AG20443 (cell line): ENCODE measurements at regions not wholly inside any gene's neighbourhood (a gene's known extent, or its start where the extent isn't known, plus 50 kb on each side); places are given as distances from the start of the nearest gene placed in this dataset.
"Not testable (repeated sequence)": the region's sequence is repeated elsewhere in the genome, so short reads cannot be mapped to it uniquely, and the experiment has no call there.

Experiments
- DNase-seq: peaks from one replicate; pipeline ENCODE4 v3.0.0; 2012; ENCODE audit warnings: low spot score, mixed read lengths

DNA sequence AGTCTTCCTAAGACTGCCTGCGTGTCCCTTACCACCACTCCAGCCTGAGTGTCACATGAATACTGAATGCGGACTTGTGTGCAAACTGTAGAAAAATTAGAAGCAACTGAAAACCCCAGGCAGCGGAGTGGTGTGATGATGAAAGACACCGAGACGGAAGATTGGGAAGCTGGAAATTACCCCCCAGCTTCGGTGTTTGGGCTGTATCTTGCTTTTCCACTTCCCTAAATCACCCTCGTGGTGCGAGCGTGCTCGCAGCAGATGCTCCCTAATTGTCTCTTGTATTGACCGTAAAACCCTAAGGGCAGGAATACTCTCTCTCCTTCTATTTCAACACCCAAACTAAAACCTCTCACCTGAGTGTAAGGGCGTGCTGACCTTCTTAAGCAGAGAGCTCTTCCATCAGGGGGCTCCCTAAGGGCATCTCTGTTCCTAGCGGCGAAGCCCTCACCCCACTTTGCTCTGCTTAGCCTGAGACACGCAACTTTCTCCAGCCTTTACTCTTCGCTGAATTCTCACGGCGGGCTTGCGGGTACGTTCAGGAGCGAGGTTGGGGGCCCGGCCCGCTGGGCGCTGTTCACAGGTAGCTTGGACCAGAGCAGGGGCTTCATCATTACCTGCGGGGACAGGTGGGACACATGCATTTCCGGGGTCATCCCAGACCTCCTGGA, 62.4 kb downstream of the CRYBB2 start:
- DNase-seq = no peak

- peak; percentile 6 for DNase-seq
Measured at GRCh38 chr22:25282346-25282670, 62.9 kb downstream of the CRYBB2 start.

DNA sequence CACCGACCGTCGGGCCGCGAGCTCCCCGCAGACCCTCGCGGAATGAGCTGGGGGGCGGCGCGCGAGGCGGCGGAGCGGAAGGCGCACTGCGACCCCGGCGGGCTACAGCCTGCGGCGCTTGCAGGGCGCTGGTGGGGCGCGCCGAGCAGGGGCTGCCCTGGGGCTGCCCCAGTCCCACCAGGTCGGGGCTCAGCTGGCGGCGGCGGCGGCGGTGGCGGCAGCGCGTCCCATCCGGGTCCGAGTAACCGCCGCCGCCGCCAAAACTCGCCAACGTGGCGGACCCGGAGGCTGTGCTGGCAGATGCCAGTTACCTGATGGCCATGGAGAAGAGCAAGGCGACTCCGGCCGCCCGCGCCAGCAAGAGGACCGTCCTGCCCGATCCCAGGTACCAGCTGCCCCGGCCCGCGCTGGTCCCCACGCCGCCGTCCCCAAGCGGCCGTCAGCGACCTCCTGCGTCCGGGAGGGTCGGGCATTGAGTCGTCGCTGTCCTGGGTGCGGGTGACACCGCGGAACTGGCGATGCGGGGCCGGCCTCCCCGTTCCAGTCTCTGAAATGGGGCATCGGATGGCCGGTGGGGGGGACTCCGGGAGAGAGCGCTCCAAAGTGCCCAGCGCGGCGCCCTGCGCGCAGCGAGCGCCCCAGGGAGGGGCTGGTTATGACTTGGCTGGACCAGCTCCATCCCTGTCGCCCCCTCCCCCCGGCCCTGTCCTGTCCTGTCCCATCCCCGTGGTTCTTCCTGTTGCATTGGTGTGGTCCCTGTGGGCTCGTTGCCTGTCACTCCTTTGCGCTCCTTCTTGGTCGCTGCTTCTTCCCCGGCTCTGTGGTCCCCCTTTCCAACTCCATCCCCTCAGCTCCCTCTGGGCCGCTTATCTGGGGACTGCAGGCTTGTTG, 63.5 kb downstream of the CRYBB2 start:
- DNase-seq = peak; percentile 17

- DNase-seq = not testable (repeated sequence)
Measured at GRCh38 chr22:25288481-25288880, 69.0 kb downstream of the CRYBB2 start.

- DNase-seq = not testable (repeated sequence)
Measured at GRCh38 chr22:25301912-25302311, 82.5 kb downstream of the CRYBB2 start.

DNA sequence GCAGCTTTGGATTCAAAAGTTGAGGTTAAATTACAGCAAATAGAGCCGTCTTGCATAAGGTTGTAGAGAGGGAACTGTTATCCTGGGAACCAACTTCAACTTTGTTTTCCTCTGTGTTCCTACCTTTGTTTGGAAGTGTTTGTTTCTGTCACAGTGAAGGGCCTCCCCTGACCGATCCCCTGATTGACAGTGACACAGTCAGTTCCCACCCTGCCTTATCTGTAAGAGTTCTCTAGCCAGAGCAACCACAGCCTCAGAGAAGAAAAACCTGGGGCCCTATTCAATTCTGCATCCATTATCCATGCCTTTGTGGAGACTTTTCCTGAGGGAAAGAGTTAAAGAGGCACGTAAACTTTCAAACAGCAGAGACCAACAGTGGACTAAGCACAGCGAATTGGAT, 90.1 kb downstream of the CRYBB2 start:
- not testable (repeated sequence) for DNase-seq

GRCh38 chr22:25311924-25312323, 92.5 kb downstream of the CRYBB2 start:
- not testable (repeated sequence) for DNase-seq

GRCh38 chr22:25318081-25318823, 98.8 kb downstream of the CRYBB2 start:
- DNase-seq = no peak

GRCh38 chr22:25327018-25327755, 107.7 kb downstream of the CRYBB2 start:
- no peak for DNase-seq

DNA sequence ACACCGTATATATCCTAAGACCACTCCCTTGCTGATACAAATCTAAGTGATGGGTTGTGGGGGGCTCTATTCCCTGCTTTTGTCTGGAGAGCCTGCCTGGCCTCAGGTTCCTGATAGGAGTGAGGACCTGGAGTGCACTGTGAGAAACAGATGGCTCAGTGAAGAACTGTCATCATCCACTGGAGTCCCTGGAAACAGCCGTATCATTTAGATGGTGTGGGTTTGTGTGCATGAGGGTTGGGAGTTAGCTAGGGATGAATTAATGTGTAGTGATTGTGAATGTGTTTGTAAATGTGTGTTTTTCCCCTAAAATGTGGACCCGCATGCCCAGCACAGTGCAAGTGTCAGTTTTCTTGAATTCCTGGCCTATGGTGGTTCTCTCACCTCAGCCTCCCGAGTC, 111.6 kb downstream of the CRYBB2 start:
- DNase-seq = no peak

DNA sequence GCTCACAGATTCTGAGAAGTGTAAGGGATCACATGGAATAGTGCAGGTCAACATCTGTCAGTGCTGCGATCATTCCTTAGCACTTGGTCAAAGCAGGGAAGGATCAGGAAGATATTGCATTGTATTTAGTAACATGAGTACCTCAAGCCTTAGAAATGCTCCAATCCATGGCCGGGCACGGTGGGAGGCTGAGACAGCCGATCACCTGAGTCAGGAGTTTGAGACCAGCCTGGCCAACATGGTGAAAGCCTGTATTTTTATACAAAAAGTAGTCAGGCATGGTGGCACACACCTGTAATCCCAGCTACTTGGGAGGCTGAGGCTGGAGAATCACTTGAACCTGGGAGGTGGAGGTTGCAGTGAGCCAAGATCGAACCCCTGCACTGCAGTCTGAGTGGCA, 112.5 kb downstream of the CRYBB2 start:
- DNase-seq = not testable (repeated sequence)

DNA sequence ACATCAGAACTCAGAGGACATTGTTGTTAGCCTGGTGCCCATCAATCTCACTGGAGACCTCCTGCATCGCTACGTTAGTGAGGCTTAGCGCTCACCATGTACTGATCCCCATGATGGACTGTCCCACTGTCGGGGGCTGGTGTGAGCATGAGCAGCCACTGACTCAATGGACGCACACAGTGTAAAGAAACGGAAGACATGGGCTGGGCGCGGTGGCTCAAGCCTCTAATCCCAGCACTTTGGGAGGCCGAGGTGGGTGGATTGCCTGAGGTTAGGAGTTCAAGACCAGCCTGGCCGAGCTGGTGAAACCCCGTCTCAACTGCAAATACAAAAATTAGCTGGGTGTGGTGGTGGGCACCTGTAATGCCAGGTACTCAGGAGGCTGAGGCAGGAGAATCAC, 112.9 kb downstream of the CRYBB2 start:
- no peak for DNase-seq

GRCh38 chr22:25334162-25334490, 114.7 kb downstream of the CRYBB2 start:
- no peak for DNase-seq

- DNase-seq = not testable (repeated sequence)
Measured at GRCh38 chr22:25334631-25335030, 115.2 kb downstream of the CRYBB2 start.

DNA sequence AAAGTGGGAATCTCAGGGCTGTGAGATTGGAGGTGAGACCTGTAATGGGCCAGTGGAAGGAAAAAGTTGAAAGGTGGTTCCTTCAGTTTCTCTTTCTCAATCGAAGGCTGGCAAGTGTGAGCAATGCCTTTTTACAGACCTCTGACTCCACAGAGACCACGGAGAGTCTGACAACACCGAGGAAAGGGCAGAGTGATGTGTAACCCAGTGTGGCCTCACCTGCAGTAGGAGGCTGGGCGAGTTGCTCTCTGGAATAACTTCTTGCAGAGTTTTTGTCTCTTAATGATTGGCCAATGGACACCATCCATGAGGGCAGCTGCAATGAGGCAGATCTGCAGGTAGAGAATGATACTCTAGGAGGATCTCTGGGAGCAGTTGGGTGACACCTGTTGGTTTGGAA, 115.8 kb downstream of the CRYBB2 start:
- DNase-seq = not testable (repeated sequence)

- DNase-seq = not testable (repeated sequence)
Measured at GRCh38 chr22:25340536-25340935, 121.1 kb downstream of the CRYBB2 start.

DNA sequence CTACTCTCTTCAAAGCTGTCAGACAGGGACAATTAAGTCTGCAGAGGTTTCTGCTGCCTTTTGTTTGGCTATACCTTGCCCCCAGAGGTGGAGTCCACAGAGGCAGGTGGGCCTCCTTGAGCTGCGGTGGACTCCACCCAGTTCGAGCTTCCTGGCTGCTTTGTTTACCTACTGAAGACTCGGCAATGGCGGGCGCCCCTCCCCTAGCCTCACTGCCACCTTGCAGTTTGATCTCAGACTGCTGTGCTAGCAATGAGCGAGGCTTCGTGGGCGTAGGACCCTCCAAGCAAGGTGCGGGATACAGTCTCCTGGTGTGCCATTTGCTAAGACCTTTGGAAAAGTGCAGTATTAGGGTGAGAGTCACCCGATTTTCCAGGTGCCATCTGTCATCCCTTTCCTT, 124.9 kb downstream of the CRYBB2 start:
- DNase-seq = not testable (repeated sequence)

- DNase-seq = no peak
Measured at GRCh38 chr22:25346859-25347751, 127.7 kb downstream of the CRYBB2 start.

- DNase-seq = no peak
Measured at GRCh38 chr22:25347752-25348102, 128.3 kb downstream of the CRYBB2 start.

- no peak for DNase-seq
Measured at GRCh38 chr22:25348391-25348790, 129.0 kb downstream of the CRYBB2 start.

DNA sequence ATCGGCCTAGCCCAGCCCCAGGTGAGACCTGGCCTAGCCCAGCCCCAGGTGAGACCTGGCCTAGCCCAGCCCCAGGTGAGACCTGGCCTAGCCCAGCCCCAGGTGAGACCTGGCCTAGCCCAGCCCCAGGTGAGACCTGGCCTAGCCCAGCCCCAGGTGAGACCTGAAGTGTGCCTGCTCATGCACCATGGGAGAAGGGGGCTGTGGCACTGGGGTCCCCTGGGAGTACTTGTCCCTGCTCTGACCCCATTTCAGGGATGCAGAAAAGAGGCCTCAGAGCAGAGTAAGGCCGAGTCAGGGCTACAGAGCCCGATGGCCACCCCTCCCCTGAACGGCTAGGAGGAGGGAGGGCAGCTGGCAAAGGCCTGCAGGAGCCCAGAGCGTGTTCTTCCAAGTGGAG, 129.6 kb downstream of the CRYBB2 start:
- not testable (repeated sequence) for DNase-seq
